Pancreas (tissue), 10 donors: ENCODE measurements at regions not wholly inside any gene's neighbourhood (a gene's known extent, or its start where the extent isn't known, plus 50 kb on each side); places are given as distances from the start of the nearest gene placed in this dataset.
A peak's percentile ranks its signal among the peaks of the same experiment; 100 is the strongest.

Source experiments
- ATAC-seq, 4 donors: fragments of 200-7000 bp; cut with Tn5 transposase; one replicate each; pipeline versions ENCODE4 v1.8.0 to v1.9.1; 2020; ENCODE audit warnings: mild to moderate bottlenecking in 4 of 4, moderate library complexity in 4 of 4
- DNase-seq, 6 donors: peaks; one replicate each; pipeline ENCODE4 v3.0.0-alpha.2; 2020
- FAIRE-seq: peaks from 2 replicates; lab custom pipeline; 2012; peaks lifted over from hg19 to GRCh38; lab: Jason Lieb, UNC
- H3K27ac ChIP-seq, 4 donors: fragments of 200-600 bp; sonication (generic); 1 replicate in 3 of 4; 2 replicates in 1 of 4; pipeline versions ENCODE4 v1.5.0 to v1.8.0; 2020
- H3K27me3 ChIP-seq, 4 donors: fragments of 200-600 bp; one replicate each; pipeline ENCODE4 v1.8.0; 2021
- H3K36me3 ChIP-seq, 3 donors: fragments of 200-600 bp; sonication (generic) in 1 of 3; one replicate each; pipeline versions ENCODE4 v1.5.0 to v1.8.0; 2020 to 2021
- H3K4me1 ChIP-seq, 3 donors: fragments of 200-600 bp; one replicate each; pipeline ENCODE4 v1.8.0; 2021
- H3K4me3 ChIP-seq, 4 donors: fragments of 200-600 bp; sonication (generic) in 2 of 4; one replicate each; pipeline versions ENCODE4 v1.5.0 to v1.8.0; 2020 to 2021
- H3K9me3 ChIP-seq, 4 donors: fragments of 200-600 bp; one replicate each; pipeline ENCODE4 v1.8.0; 2021
- WGBS, 2 donors: extraction: QIAGEN DNeasy Blood & Tissue Kit; methylation state at CpG; one replicate each; pipeline ENCODE4 v1.1.7; 2013; 5-methylcytosine and 5-hydroxymethylcytosine counted together
- intact Hi-C, 3 donors: fragments of 100-400 bp; cut with DNase I; formaldehyde crosslinking; loops; one replicate each; pipeline versions ENCODE4 v1.11.1 to v1.14.2; 2022
- TF ChIP-seq, protein P1 (sequence below), 4 donors: fragments of 200-600 bp; sonication (generic) in 3 of 4; IDR thresholded peaks; one replicate each; pipeline versions ENCODE4 v1.5.0 to v1.8.0; 2021; ENCODE audit warnings: antibody characterized with exemption in 4 of 4
- donor health status: healthy with polysubstance abuse.
- donor health status: DM: no; HTN: no; CAD: no; lungs with moderate emphysema.
- donor health status: DM: no; HTN: no; CAD: no.
- donor health status: control.
- donor health status: control.
- donor health status: Bipolar disorder and iron deficiency.
- donor health status: DM: yes; HTN: yes; CAD: no.
- donor health status: DM: no; HTN: no; CAD: no.
- donor health status: DM: no; HTN: no; CAD: no.
- donor health status: DM: yes; HTN: yes; CAD: no.

DNA sequence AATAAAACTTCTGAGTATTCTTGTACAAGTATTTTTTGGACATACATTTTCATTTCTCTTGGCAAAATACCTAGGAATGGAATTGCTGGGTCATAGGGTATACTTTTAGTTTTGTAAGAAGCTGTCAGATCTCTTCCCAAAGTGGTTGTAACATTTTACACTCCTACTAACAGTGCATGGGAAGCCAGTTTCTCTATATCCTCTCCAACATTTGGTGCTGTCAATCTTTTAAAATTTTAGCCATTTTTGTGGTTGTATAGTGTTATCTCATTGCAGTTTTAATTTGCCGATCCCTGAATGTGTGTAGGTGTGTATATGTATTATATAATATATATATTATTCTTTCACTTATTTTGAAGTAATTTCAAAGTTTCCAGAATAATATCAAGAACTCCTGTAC, 63.1 kb upstream of the TMEM178A start:
- Histone ChIP-seq H3K27me3 (no peaks in the 10 kb centered on the region), H3K9me3 (no peaks in the 10 kb centered on the region), H3K4me3 (no peak overlapping the region), H3K36me3 (no peaks in the 10 kb centered on the region), H3K27ac (no peak overlapping the region), H3K4me1 (no peaks in the 10 kb centered on the region)
- TF ChIP-seq, protein P1, sequence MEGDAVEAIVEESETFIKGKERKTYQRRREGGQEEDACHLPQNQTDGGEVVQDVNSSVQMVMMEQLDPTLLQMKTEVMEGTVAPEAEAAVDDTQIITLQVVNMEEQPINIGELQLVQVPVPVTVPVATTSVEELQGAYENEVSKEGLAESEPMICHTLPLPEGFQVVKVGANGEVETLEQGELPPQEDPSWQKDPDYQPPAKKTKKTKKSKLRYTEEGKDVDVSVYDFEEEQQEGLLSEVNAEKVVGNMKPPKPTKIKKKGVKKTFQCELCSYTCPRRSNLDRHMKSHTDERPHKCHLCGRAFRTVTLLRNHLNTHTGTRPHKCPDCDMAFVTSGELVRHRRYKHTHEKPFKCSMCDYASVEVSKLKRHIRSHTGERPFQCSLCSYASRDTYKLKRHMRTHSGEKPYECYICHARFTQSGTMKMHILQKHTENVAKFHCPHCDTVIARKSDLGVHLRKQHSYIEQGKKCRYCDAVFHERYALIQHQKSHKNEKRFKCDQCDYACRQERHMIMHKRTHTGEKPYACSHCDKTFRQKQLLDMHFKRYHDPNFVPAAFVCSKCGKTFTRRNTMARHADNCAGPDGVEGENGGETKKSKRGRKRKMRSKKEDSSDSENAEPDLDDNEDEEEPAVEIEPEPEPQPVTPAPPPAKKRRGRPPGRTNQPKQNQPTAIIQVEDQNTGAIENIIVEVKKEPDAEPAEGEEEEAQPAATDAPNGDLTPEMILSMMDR (IDR thresholded peaks at IDR 0.05): no peak
- intact Hi-C loops: no loop called here
- FAIRE-seq (no peak), DNase-seq (no peak), ATAC-seq (no peak)
- WGBS, 2 donors: 93 to 95% methylated on average over 1 of the region's 1 CpG

DNA sequence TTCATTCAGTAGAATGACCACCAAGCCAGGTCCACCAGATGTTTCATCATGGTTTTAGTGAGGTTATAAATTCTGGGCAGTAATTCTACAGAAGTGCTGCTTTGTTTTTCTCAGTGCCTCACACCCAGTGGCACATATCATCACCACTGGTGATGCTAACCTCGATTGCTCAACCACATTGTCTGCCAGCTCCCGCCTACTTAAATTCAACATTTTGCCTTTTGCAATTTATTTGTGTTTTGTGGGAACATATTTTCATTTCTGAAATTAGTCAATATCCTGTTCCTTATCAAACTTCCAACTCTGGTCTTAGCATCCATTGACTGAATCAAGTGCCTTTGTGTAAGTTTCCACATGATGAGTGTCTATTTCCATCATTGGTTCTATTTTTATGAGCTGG, 62.3 kb upstream of the TMEM178A start:
- ATAC-seq (no peak), DNase-seq (no peak), FAIRE-seq (no peak)
- no peaks in the 10 kb centered on the region for H3K9me3 ChIP-seq
- H3K4me3 ChIP-seq: no peak overlapping the region
- peaks cover 0 to 6% (median 0%) of the 10 kb centered on the region in 3 donors for H3K4me1 ChIP-seq
- TF ChIP-seq, protein P1 (IDR thresholded peaks at IDR 0.05): no peak
- no peaks in the 10 kb centered on the region for H3K36me3 ChIP-seq
- H3K27ac ChIP-seq: no peak overlapping the region
- intact Hi-C loops: no loop called here
- H3K27me3 ChIP-seq: no peaks in the 10 kb centered on the region
- 41 to 44% methylated on average over 2 of the region's 2 CpGs for WGBS, 2 donors

DNA sequence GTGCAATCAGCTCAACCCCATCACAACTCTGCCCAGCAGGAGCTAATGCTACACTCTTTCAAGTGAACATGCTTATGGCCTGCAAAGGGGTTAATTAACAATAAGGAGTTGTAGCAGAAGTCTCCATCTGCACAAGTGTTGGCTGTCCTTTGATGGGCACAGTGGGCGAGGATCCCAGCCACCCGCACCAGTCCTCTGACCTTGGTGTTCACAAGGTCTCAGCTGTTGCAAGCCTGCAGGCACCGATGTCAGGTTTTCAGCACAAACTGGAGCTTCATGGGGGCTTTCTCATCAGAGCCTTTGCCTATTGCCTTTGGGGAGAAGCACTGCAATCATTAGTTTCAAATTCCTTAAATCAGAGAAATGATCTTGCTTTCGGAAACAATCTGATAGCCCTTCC, 60.9 kb upstream of the TMEM178A start:
- TF ChIP-seq, protein P1 (IDR thresholded peaks at IDR 0.05): no peak
- H3K4me3 ChIP-seq: no peak overlapping the region
- no peak overlapping the region for H3K27ac ChIP-seq
- intact Hi-C loops: no loop called here
- ATAC-seq: no peak
- no peaks in the 10 kb centered on the region for H3K36me3 ChIP-seq
- DNase-seq: no peak
- H3K9me3 ChIP-seq: no peaks in the 10 kb centered on the region
- no peaks in the 10 kb centered on the region for H3K27me3 ChIP-seq
- FAIRE-seq: no peak
- WGBS, 2 donors: 45 to 52% methylated on average over 4 of the region's 4 CpGs
- peaks cover 0 to 13% (median 5%) of the 10 kb centered on the region in 3 donors for H3K4me1 ChIP-seq

DNA sequence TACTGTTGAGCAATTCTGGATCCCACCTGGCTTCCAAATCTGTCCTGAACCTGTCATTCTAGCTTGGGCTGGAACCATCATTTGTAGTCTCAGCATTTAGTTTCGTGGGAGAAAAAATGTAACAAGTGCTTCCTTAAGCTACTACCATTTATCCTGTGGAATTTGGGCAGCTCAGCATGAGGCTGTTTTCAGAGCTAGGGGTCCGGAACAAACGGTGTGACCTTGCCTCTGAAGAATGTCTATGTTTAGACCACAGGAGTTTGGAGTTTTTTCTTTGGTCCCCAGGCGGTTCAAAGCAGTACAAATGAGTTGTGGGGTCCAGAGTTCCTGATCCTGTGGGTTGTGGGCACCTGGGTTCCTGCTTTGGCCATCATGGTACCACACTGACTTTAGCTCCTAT, 59.1 kb upstream of the TMEM178A start:
- Histone ChIP-seq H3K36me3 (no peaks in the 10 kb centered on the region), H3K4me1 (peaks cover 0 to 16% (median 5%) of the 10 kb centered on the region in 3 donors), H3K4me3 (no peak overlapping the region), H3K27me3 (no peaks in the 10 kb centered on the region), H3K27ac (no peak overlapping the region), H3K9me3 (no peaks in the 10 kb centered on the region)
- TF ChIP-seq, protein P1 (IDR thresholded peaks at IDR 0.05): no peak
- FAIRE-seq (no peak), DNase-seq (no peak), ATAC-seq (no peak)
- intact Hi-C loops: no loop called here
- WGBS, 2 donors: 90 to 96% methylated on average over 4 of the region's 4 CpGs

DNA sequence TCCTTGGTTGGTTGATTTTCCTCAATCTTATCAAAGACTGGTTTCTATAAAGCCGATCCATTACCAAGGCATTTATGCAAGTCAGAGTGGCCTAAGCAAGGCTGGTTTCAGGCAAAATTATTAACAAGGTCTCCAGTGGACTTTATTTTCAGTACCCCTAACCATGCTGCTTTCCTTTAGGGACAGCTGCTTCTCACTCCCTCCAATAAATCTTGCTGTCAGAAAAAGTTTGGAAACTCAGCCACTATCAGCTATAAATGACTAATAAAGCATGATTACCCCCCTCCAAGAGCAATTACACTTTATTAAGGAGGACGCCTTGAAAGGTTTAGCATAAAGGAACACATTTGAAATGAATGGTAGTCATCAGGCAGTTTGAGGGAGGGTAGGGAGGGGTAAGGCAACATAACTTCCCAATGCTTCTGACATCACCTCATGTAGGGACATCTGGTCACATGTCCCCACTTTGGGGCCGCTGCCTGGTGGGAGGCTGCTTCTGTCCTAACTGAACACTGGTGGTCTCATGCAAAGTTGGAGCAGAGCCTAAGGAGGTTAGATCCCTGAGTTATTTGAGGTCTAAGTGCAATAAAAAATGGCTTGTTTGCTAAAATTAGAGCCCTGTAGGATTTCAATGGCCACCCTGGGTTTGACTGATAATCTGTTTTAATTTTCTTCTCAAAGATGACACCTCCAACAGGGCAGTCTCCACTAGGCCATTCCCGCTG, 58.0 kb upstream of the TMEM178A start:
- no peak overlapping the region for H3K4me3 ChIP-seq
- FAIRE-seq (no peak), ATAC-seq (no peak), DNase-seq (no peak)
- WGBS, 2 donors: 85 to 89% methylated on average over 4 of the region's 4 CpGs
- no peaks in the 10 kb centered on the region for H3K9me3 ChIP-seq
- intact Hi-C loops: no loop called here
- TF ChIP-seq, protein P1 (IDR thresholded peaks at IDR 0.05): no peak
- peak overlapping the region in 1 of 4 donors; percentile 64 for H3K27ac ChIP-seq
- no peaks in the 10 kb centered on the region for H3K27me3 ChIP-seq
- no peaks in the 10 kb centered on the region for H3K36me3 ChIP-seq
- peaks cover 0 to 16% (median 5%) of the 10 kb centered on the region in 3 donors for H3K4me1 ChIP-seq
